ENCODE measurements at regions not wholly inside any gene's neighbourhood (a gene's known extent, or its start where the extent isn't known, plus 50 kb on each side); places are given as distances from the start of the nearest gene placed in this dataset.

GRCh38 chr2:209008636-209009287 lies 415.1 kb upstream of the MAP2 start:
- Histone ChIP-seq H3K79me1 (ENCODE audit: low read depth, low read length) (no peaks in the 10 kb centered on the region), H3K9ac (replicated peaks in 1 of 4; ENCODE audit: extremely low read depth in 1 of 4, low read depth in 3 of 4, low read length in 3 of 4) (no peak overlapping the region), H4K91ac (replicated peaks; ENCODE audit: insufficient read length, low read length) (no peak overlapping the region), H3K56ac (replicated peaks; ENCODE audit: insufficient read length, low read depth, low read length) (no peak overlapping the region), H3K36me3 (ENCODE audit: control insufficient read depth in 2 of 4, insufficient read depth in 4 of 4, low read length in 3 of 4) (no peaks in the 10 kb centered on the region), H4K20me1 (replicated peaks in 1 of 2; ENCODE audit: control insufficient read depth in 1 of 2, insufficient read depth in 2 of 2, low read length in 2 of 2) (no peaks in the 10 kb centered on the region), H3K23ac (ENCODE audit: insufficient read length) (no peak overlapping the region), H2AFZ (ENCODE audit: low read length) (no peak overlapping the region), H3K27me3 (replicated peaks in 1 of 4; ENCODE audit: control insufficient read depth in 3 of 4, extremely low read depth in 1 of 4, insufficient read depth in 3 of 4, low read length in 3 of 4) (no peaks in the 10 kb centered on the region), H3K4me2 (ENCODE audit: insufficient read depth in 1 of 2, low read depth in 2 of 2, low read length in 2 of 2) (no peak overlapping the region), H3K14ac (ENCODE audit: insufficient read length) (no peak overlapping the region), H3K4me3 (ENCODE audit: extremely low read depth in 1 of 4, insufficient read depth in 2 of 4, low read depth in 3 of 4, low read length in 4 of 4) (no peak overlapping the region), H4K5ac (ENCODE audit: insufficient read length, low read depth, low read length) (no peak overlapping the region), H3K4ac (replicated peaks; ENCODE audit: insufficient read length, low read depth, low read length) (no peak overlapping the region), H3K27ac (ENCODE audit: low read depth, low read length) (no peak overlapping the region), H3K9me3 (ENCODE audit: insufficient read depth in 2 of 2, low read depth in 1 of 2, low read length in 1 of 2) (peaks cover 0 to 4% of the 10 kb centered on the region in 2 experiments; a peak in 1 of 4 replicates), H2BK5ac (ENCODE audit: low read depth, low read length) (no peak overlapping the region), H2BK15ac (ENCODE audit: low read length) (no peak overlapping the region), H4K8ac (ENCODE audit: extremely low read depth, insufficient read depth, low read length) (no peak overlapping the region), H2BK12ac (ENCODE audit: low read depth, low read length) (no peak overlapping the region), H2BK20ac (ENCODE audit: low read length) (no peak overlapping the region), H3K79me2 (ENCODE audit: control insufficient read depth in 1 of 2, insufficient read depth in 2 of 2, low read length in 2 of 2) (no peaks in the 10 kb centered on the region), H3K4me1 (replicated peaks in 1 of 4; ENCODE audit: control insufficient read depth in 3 of 4, insufficient read depth in 4 of 4, low read length in 3 of 4) (peaks cover 0 to 5% (median 0%) of the 10 kb centered on the region in 4 experiments; a peak in 2 of 7 replicates), H3K18ac (ENCODE audit: extremely low read depth, low read length) (no peak overlapping the region), H2AK5ac (ENCODE audit: low read depth, low read length) (no peak overlapping the region), H2BK120ac (replicated peaks; ENCODE audit: low read depth, low read length) (no peak overlapping the region), H3K23me2 (ENCODE audit: low read depth, low read length) (no peaks in the 10 kb centered on the region)
- WGBS, 2 experiments (ENCODE audit: extremely low coverage in 1 of 2, insufficient coverage in 1 of 2, insufficient read length in 1 of 2, insufficient replicate concordance in 2 of 2, low coverage in 1 of 2, low lambda C conversion rate in 2 of 2, missing lambda C conversion rate in 1 of 2) = 92% methylated on average over 2 of the region's 2 CpGs; no CpG with 5 or more reads in 1 of the 2 experiments
- DNase-seq (ENCODE audit: low read depth in 1 of 2, low spot score in 2 of 2) (no peak), FAIRE-seq (no peak)
- no peak for TF ChIP-seq YY1 (IDR thresholded peaks at IDR 0.05; ENCODE audit: low read depth, low read length)
- TF ChIP-seq RAD21 (IDR thresholded peaks at IDR 0.05 in 1 of 2, conservative IDR thresholded peaks at IDR 0.05 in 1 of 2; ENCODE audit: low read depth in 2 of 2, low read length in 2 of 2) = peak in 1 of 2 experiments; percentile 27; a peak in 1 of 4 replicates
- TF ChIP-seq BCL11A (IDR thresholded peaks at IDR 0.05; ENCODE audit: low read depth in 2 of 2, low read length in 2 of 2) = no peak
- no peak for TF ChIP-seq TEAD4 (IDR thresholded peaks at IDR 0.05; ENCODE audit: low read depth, low read length)
- TF ChIP-seq SAP30 (IDR thresholded peaks at IDR 0.05; ENCODE audit: insufficient read depth, insufficient replicate concordance, low read length) = no peak
- no peak for TF ChIP-seq GTF2F1 (IDR thresholded peaks at IDR 0.05; ENCODE audit: borderline replicate concordance, low read depth, low read length)
- CTCF ChIA-PET (ENCODE audit: partially characterized antibody) = no interaction called here
- POLR2A ChIA-PET (ENCODE audit: partially characterized antibody) = no interaction called here
